DOHH2 (cell line): ENCODE measurements at regions not wholly inside any gene's neighbourhood (a gene's known extent, or its start where the extent isn't known, plus 50 kb on each side); places are given as distances from the start of the nearest gene placed in this dataset.

Experiments
- H3F3A ChIP-seq: fragments of 200-600 bp; sonication (generic), shearing (Covaris generic); 2 replicates; pipeline ENCODE4 v1.6.0; 2016; ENCODE audit warnings: antibody characterized with exemption, mild to moderate bottlenecking; ENCODE audit not compliant: control insufficient read depth, insufficient read depth
- H3K27ac ChIP-seq: fragments of 200-600 bp; sonication (generic); 2 replicates; pipeline ENCODE4 v1.5.1; 2014; ENCODE audit warnings: low read depth, mild to moderate bottlenecking, low read length, moderate library complexity
- H3K27me3 ChIP-seq: fragments of 200-600 bp; sonication (generic); 2 replicates; pipeline ENCODE4 v1.6.1; 2014; ENCODE audit warnings: mild to moderate bottlenecking, low read length, mixed read lengths; ENCODE audit not compliant: control insufficient read depth
- H3K36me3 ChIP-seq: fragments of 200-600 bp; sonication (generic); 2 replicates; pipeline ENCODE4 v1.6.1; 2014; ENCODE audit warnings: mild to moderate bottlenecking, low read length, moderate library complexity, mixed read lengths; ENCODE audit not compliant: control insufficient read depth
- H3K4me1 ChIP-seq: fragments of 200-600 bp; sonication (generic); 2 replicates; pipeline ENCODE4 v1.6.1; 2014; ENCODE audit warnings: mild to moderate bottlenecking, low read length, mixed read lengths; ENCODE audit not compliant: control insufficient read depth
- H3K4me2 ChIP-seq: fragments of 200-600 bp; sonication (generic); 2 replicates; pipeline ENCODE4 v1.6.0; 2014; ENCODE audit warnings: mild to moderate bottlenecking, low read length, moderate library complexity
- H3K4me3 ChIP-seq: fragments of 200-600 bp; sonication (generic); 2 replicates; pipeline ENCODE4 v1.5.1; 2014; ENCODE audit warnings: mild to moderate bottlenecking, low read length, mixed read lengths
- H3K79me2 ChIP-seq: fragments of 200-600 bp; sonication (generic); 2 replicates; pipeline ENCODE4 v1.6.1; 2014; ENCODE audit warnings: mild to moderate bottlenecking, low read length, mixed read lengths; ENCODE audit not compliant: control insufficient read depth
- H3K9me2 ChIP-seq: fragments of 200-600 bp; sonication (generic); replicated peaks from 2 replicates; pipeline ENCODE4 v1.6.1; 2014; ENCODE audit warnings: mild to moderate bottlenecking, low read length, mixed read lengths; ENCODE audit not compliant: control insufficient read depth
- H3K9me3 ChIP-seq: fragments of 200-600 bp; sonication (generic); 2 replicates; pipeline ENCODE4 v1.6.1; 2014; ENCODE audit warnings: antibody characterized with exemption, low read length, mixed read lengths; ENCODE audit not compliant: control insufficient read depth, insufficient read depth
- H4K20me1 ChIP-seq: fragments of 200-600 bp; sonication (generic); 2 replicates; pipeline ENCODE4 v1.6.0; 2014; ENCODE audit warnings: low read depth, mild to moderate bottlenecking, antibody characterized with exemption, low read length, moderate library complexity; ENCODE audit not compliant: control insufficient read depth, insufficient read depth
- CTCF ChIP-seq: fragments of 200-600 bp; sonication (generic); IDR thresholded peaks from one replicate; pipeline ENCODE4 v1.5.1; 2014; ENCODE audit warnings: antibody characterized with exemption, mild to moderate bottlenecking, low read depth, low read length; ENCODE audit not compliant: poor library complexity, severe bottlenecking
- EZH2phosphoT487 ChIP-seq: fragments of 200-600 bp; sonication (generic); IDR thresholded peaks from 2 replicates; pipeline ENCODE4 v1.6.1; 2017; ENCODE audit warnings: borderline replicate concordance, mild to moderate bottlenecking, antibody characterized with exemption, low read length, moderate library complexity, mixed read lengths

- Histone ChIP-seq H3K79me2 (no peaks in the 10 kb centered on the region), H3K9me3 (no peaks in the 10 kb centered on the region), H3K4me2 (peak overlapping the region; percentile 75), H3K4me1 (peaks cover 4% of the 10 kb centered on the region), H3K9me2 (no peaks in the 10 kb centered on the region), H3K36me3 (no peaks in the 10 kb centered on the region), H3K4me3 (peak overlapping the region; percentile 73), H3F3A (no peaks in the 10 kb centered on the region), H3K27ac (no peak overlapping the region), H3K27me3 (peaks cover 17% of the 10 kb centered on the region), H4K20me1 (no peaks in the 10 kb centered on the region)
- no peak for TF ChIP-seq CTCF
- TF ChIP-seq EZH2phosphoT487, result no peak
Measured at GRCh38 chr1:90850181-90850897, 133.2 kb upstream of the BARHL2 start.

DNA sequence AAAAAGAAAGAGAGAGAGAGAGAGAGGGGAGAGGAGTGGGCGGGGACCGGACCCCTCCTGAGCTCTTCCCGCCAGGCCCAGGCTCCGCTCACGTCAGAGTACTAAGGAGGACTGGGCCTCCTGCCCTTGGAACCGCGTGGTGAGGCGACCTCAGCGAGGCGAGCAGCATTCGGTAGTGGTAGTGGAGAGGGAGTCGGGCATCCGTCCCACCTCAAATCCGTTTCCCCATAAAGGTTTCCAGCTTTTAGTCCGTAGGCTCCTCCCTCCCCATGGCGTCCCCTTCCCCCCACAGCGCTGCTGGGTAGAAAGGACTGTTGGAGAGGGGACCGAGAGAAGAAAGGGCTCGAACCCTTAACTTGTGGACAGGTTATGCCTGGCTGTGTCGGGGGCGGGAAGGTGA lies 124.4 kb upstream of the BARHL2 start:
- Histone ChIP-seq H3K9me3 (no peaks in the 10 kb centered on the region), H3F3A (no peaks in the 10 kb centered on the region), H3K36me3 (no peaks in the 10 kb centered on the region), H3K4me2 (no peak overlapping the region), H4K20me1 (no peaks in the 10 kb centered on the region), H3K4me1 (no peaks in the 10 kb centered on the region), H3K4me3 (no peak overlapping the region), H3K9me2 (no peaks in the 10 kb centered on the region), H3K27me3 (peaks cover 23% of the 10 kb centered on the region), H3K27ac (no peak overlapping the region), H3K79me2 (no peaks in the 10 kb centered on the region)
- TF ChIP-seq EZH2phosphoT487, result no peak
- TF ChIP-seq CTCF, result no peak

DNA sequence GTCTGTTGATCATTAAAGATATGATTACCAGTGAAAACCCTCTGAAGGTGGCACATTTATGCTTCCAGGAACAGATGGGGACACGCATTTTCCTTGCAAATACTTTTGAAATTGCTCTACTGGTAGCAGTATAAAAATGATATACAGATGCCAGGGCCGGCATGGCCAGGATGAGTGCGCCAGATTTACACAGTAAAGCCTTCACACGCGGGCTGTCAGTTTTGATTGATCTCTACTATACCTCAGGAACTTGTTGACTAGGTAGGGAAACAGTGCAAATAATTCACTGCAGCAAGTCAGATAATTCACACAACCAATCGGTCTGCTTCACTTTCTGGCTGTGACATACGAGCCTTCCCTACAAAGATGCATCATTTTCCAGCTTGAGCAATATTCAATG lies 123.2 kb upstream of the BARHL2 start:
- Histone ChIP-seq H4K20me1 (no peaks in the 10 kb centered on the region), H3K9me2 (no peaks in the 10 kb centered on the region), H3K36me3 (no peaks in the 10 kb centered on the region), H3K27me3 (peaks cover 23% of the 10 kb centered on the region), H3K9me3 (no peaks in the 10 kb centered on the region), H3F3A (no peaks in the 10 kb centered on the region), H3K4me2 (no peak overlapping the region), H3K4me1 (no peaks in the 10 kb centered on the region), H3K4me3 (no peak overlapping the region), H3K79me2 (no peaks in the 10 kb centered on the region), H3K27ac (no peak overlapping the region)
- TF ChIP-seq EZH2phosphoT487 (no peak), CTCF (no peak)
